Embryonic facial prominence (tissue), 1 donor: ENCODE measurements at regions not wholly inside any gene's neighbourhood (a gene's known extent, or its start where the extent isn't known, plus 50 kb on each side); places are given as distances from the start of the nearest gene placed in this dataset.
"Not testable (repeated sequence)": the region's sequence is repeated elsewhere in the genome, so short reads cannot be mapped to it uniquely, and the experiment has no call there.

Source experiments
- DNase-seq: peaks from one replicate; pipeline ENCODE4 v3.0.0-alpha.2; 2016; ENCODE audit errors: extremely low spot score

GRCh38 chr13:68970532-68970931, 1137.1 kb upstream of the ATXN8OS start:
- DNase-seq, result no peak

GRCh38 chr13:68948586-68948985, 1159.0 kb upstream of the ATXN8OS start:
- DNase-seq, result no peak

- DNase-seq, result no peak
Measured at GRCh38 chr13:68944272-68944671, 1163.4 kb upstream of the ATXN8OS start.

- DNase-seq, result no peak
Measured at GRCh38 chr13:68940049-68940448, 1167.6 kb upstream of the ATXN8OS start.

- DNase-seq, result no peak
Measured at GRCh38 chr13:68938639-68939038, 1169.0 kb upstream of the ATXN8OS start.

- no peak for DNase-seq
Measured at GRCh38 chr13:68929075-68929745, 1178.4 kb upstream of the ATXN8OS start.

GRCh38 chr13:68927387-68928026, 1180.1 kb upstream of the ATXN8OS start:
- DNase-seq, result no peak

- no peak for DNase-seq
Measured at GRCh38 chr13:68923995-68924394, 1183.6 kb upstream of the ATXN8OS start.

- no peak for DNase-seq
Measured at GRCh38 chr13:68908879-68909278, 1198.7 kb upstream of the ATXN8OS start.

GRCh38 chr13:68905186-68905585, 1202.4 kb upstream of the ATXN8OS start:
- no peak for DNase-seq

- no peak for DNase-seq
Measured at GRCh38 chr13:68897331-68897928, 1210.2 kb upstream of the ATXN8OS start.

GRCh38 chr13:68895696-68896095, 1211.9 kb upstream of the ATXN8OS start:
- DNase-seq, result no peak

GRCh38 chr13:68893721-68894120, 1213.9 kb upstream of the ATXN8OS start:
- DNase-seq, result not testable (repeated sequence)

GRCh38 chr13:68892596-68892995, 1215.0 kb upstream of the ATXN8OS start:
- not testable (repeated sequence) for DNase-seq

- not testable (repeated sequence) for DNase-seq
Measured at GRCh38 chr13:68890101-68890500, 1217.5 kb upstream of the ATXN8OS start.

- no peak for DNase-seq
Measured at GRCh38 chr13:68888832-68889231, 1218.8 kb upstream of the ATXN8OS start.

- DNase-seq, result no peak
Measured at GRCh38 chr13:68872338-68872737, 1235.3 kb upstream of the ATXN8OS start.

- DNase-seq, result no peak
Measured at GRCh38 chr13:68851026-68851425, 1256.6 kb upstream of the ATXN8OS start.

GRCh38 chr13:68850160-68850559, 1257.5 kb upstream of the ATXN8OS start:
- peak; percentile 16 for DNase-seq

- no peak for DNase-seq
Measured at GRCh38 chr13:68846663-68847062, 1261.0 kb upstream of the ATXN8OS start.

- no peak for DNase-seq
Measured at GRCh38 chr13:68834375-68834774, 1273.3 kb upstream of the ATXN8OS start.

GRCh38 chr13:68816715-68817114, 1290.9 kb upstream of the ATXN8OS start:
- no peak for DNase-seq

GRCh38 chr13:68813180-68813796, 1294.3 kb upstream of the ATXN8OS start:
- no peak for DNase-seq
